IPS DF 6.9 (cell line): ENCODE measurements at regions not wholly inside any gene's neighbourhood (a gene's known extent, or its start where the extent isn't known, plus 50 kb on each side); places are given as distances from the start of the nearest gene placed in this dataset.

Experiments used
- DNase-seq: peaks from one replicate; pipeline ENCODE4 v3.0.0-alpha.2; 2013; ENCODE audit warnings: low read depth, low spot score
- H3K27ac ChIP-seq: one replicate; pipeline ENCODE4 v1.5.1; 2013; ENCODE audit warnings: low read length, control low read depth
- H3K27me3 ChIP-seq: 2 replicates; pipeline ENCODE4 v1.6.1; 2013; ENCODE audit warnings: mild to moderate bottlenecking, low read length; ENCODE audit not compliant: control insufficient read depth, insufficient read depth
- H3K36me3 ChIP-seq: 2 replicates; pipeline ENCODE4 v1.6.1; 2013; ENCODE audit warnings: low read length; ENCODE audit not compliant: control insufficient read depth, insufficient read depth
- H3K4me1 ChIP-seq: 2 replicates; pipeline ENCODE4 v1.6.1; 2013; ENCODE audit warnings: low read length; ENCODE audit not compliant: control insufficient read depth, insufficient read depth
- H3K4me3 ChIP-seq: 2 replicates; pipeline ENCODE4 v1.5.1; 2013; ENCODE audit warnings: mild to moderate bottlenecking, low read length
- H3K9me3 ChIP-seq: 2 replicates; pipeline ENCODE4 v1.6.1; 2013; ENCODE audit warnings: low read length, inconsistent platforms; ENCODE audit not compliant: control insufficient read depth, insufficient read depth
- WGBS: extraction: QIAGEN DNeasy Blood & Tissue Kit; methylation state at CpG from one replicate; pipeline ENCODE4 v1.1.7; 2013; ENCODE audit warnings: mixed read lengths, missing lambda C conversion rate; ENCODE audit not compliant: insufficient read length, insufficient coverage; 5-methylcytosine and 5-hydroxymethylcytosine counted together

- DNase-seq = no peak
- H3K4me3 ChIP-seq = no peak overlapping the region
- H3K27ac ChIP-seq = no peak overlapping the region
- H3K27me3 ChIP-seq = no peaks in the 10 kb centered on the region
- H3K36me3 ChIP-seq = no peaks in the 10 kb centered on the region
- no CpG with 5 or more reads among the region's 9 CpGs for WGBS
- H3K4me1 ChIP-seq = no peaks in the 10 kb centered on the region
- H3K9me3 ChIP-seq = no peaks in the 10 kb centered on the region
These were observed 742.9 kb downstream of the TLR4 start for GRCh38 chr9:118446943-118447639.

- Histone ChIP-seq H3K27ac (no peak overlapping the region), H3K4me3 (no peak overlapping the region), H3K36me3 (no peaks in the 10 kb centered on the region), H3K27me3 (no peaks in the 10 kb centered on the region), H3K9me3 (no peaks in the 10 kb centered on the region), H3K4me1 (no peaks in the 10 kb centered on the region)
- no CpG with 5 or more reads among the region's 2 CpGs for WGBS
- DNase-seq = no peak
These were observed 745.4 kb downstream of the TLR4 start for GRCh38 chr9:118449554-118449953.

GRCh38 chr9:118455259-118455658, 751.1 kb downstream of the TLR4 start:
- H3K4me1 ChIP-seq = peaks cover 2% of the 10 kb centered on the region; the same call in 1 of the 2 replicates
- no peaks in the 10 kb centered on the region for H3K36me3 ChIP-seq
- H3K4me3 ChIP-seq = no peak overlapping the region
- no peak overlapping the region for H3K27ac ChIP-seq
- no peaks in the 10 kb centered on the region for H3K9me3 ChIP-seq
- H3K27me3 ChIP-seq = no peaks in the 10 kb centered on the region
- WGBS = 100% methylated on average over 1 of the region's 2 CpGs
- DNase-seq = no peak

- WGBS = no CpG with 5 or more reads among the region's 2 CpGs
- H3K4me3 ChIP-seq = no peak overlapping the region
- no peak for DNase-seq
- no peaks in the 10 kb centered on the region for H3K27me3 ChIP-seq
- no peak overlapping the region for H3K27ac ChIP-seq
- no peaks in the 10 kb centered on the region for H3K9me3 ChIP-seq
- peaks cover 2% of the 10 kb centered on the region; the same call in 1 of the 2 replicates for H3K4me1 ChIP-seq
- no peaks in the 10 kb centered on the region for H3K36me3 ChIP-seq
These were observed 751.6 kb downstream of the TLR4 start for GRCh38 chr9:118455788-118456187.

- H3K4me1 ChIP-seq = peaks cover 2% of the 10 kb centered on the region; the same call in 1 of the 2 replicates
- no peak overlapping the region for H3K27ac ChIP-seq
- no peaks in the 10 kb centered on the region for H3K27me3 ChIP-seq
- no peaks in the 10 kb centered on the region for H3K36me3 ChIP-seq
- no peak for DNase-seq
- no CpG with 5 or more reads among the region's 6 CpGs for WGBS
- no peak overlapping the region for H3K4me3 ChIP-seq
- no peaks in the 10 kb centered on the region for H3K9me3 ChIP-seq
These were observed 753.2 kb downstream of the TLR4 start for GRCh38 chr9:118457171-118458000.

GRCh38 chr9:118459913-118460312, 755.7 kb downstream of the TLR4 start:
- no peaks in the 10 kb centered on the region for H3K9me3 ChIP-seq
- no peak overlapping the region for H3K4me3 ChIP-seq
- H3K27me3 ChIP-seq = no peaks in the 10 kb centered on the region
- no peak overlapping the region for H3K27ac ChIP-seq
- peaks cover 2% of the 10 kb centered on the region; the same call in 1 of the 2 replicates for H3K4me1 ChIP-seq
- no peak for DNase-seq
- no peaks in the 10 kb centered on the region for H3K36me3 ChIP-seq
- whole genome bisulfite sequencing = no CpG with 5 or more reads among the region's 2 CpGs

GRCh38 chr9:118463419-118463818, 759.2 kb downstream of the TLR4 start:
- Histone ChIP-seq H3K9me3 (no peaks in the 10 kb centered on the region), H3K27ac (no peak overlapping the region), H3K4me3 (no peak overlapping the region), H3K36me3 (no peaks in the 10 kb centered on the region), H3K27me3 (no peaks in the 10 kb centered on the region), H3K4me1 (no peaks in the 10 kb centered on the region)
- no CpG with 5 or more reads among the region's 1 CpG for WGBS
- DNase-seq = no peak

GRCh38 chr9:118473521-118473920, 769.3 kb downstream of the TLR4 start:
- no peaks in the 10 kb centered on the region for H3K9me3 ChIP-seq
- H3K36me3 ChIP-seq = no peaks in the 10 kb centered on the region
- DNase-seq = no peak
- WGBS = 100% methylated on average over 1 of the region's 1 CpG
- H3K4me3 ChIP-seq = no peak overlapping the region
- H3K27me3 ChIP-seq = no peaks in the 10 kb centered on the region
- H3K4me1 ChIP-seq = no peaks in the 10 kb centered on the region; the same call in 1 of the 2 replicates
- no peak overlapping the region for H3K27ac ChIP-seq

GRCh38 chr9:118478752-118479151, 774.5 kb downstream of the TLR4 start:
- Histone ChIP-seq H3K27ac (no peak overlapping the region), H3K4me3 (no peak overlapping the region), H3K4me1 (peaks cover 2% of the 10 kb centered on the region; the same call in 1 of the 2 replicates), H3K36me3 (no peaks in the 10 kb centered on the region), H3K27me3 (no peaks in the 10 kb centered on the region), H3K9me3 (no peaks in the 10 kb centered on the region)
- no CpG with 5 or more reads among the region's 1 CpG for WGBS
- DNase-seq = no peak

- Histone ChIP-seq H3K36me3 (no peaks in the 10 kb centered on the region), H3K9me3 (no peaks in the 10 kb centered on the region)
These were observed 778.1 kb downstream of the TLR4 start for GRCh38 chr9:118482306-118482705.

More at GRCh38 chr9:118482306-118482705, 778.1 kb downstream of the TLR4 start:
- no peak overlapping the region for H3K4me3 ChIP-seq
- DNase-seq = no peak
- no CpG with 5 or more reads among the region's 1 CpG for WGBS
- H3K4me1 ChIP-seq = peaks cover 2% of the 10 kb centered on the region; the same call in 1 of the 2 replicates
- H3K27me3 ChIP-seq = no peaks in the 10 kb centered on the region
- no peak overlapping the region for H3K27ac ChIP-seq
